Left forelimb (tissue), 1 donor: ENCODE measurements at regions not wholly inside any gene's neighbourhood (a gene's known extent, or its start where the extent isn't known, plus 50 kb on each side); places are given as distances from the start of the nearest gene placed in this dataset.

Experiments used
- DNase-seq: peaks from one replicate; pipeline ENCODE4 v3.0.0-alpha.2; 2018; ENCODE audit warnings: low spot score

DNA sequence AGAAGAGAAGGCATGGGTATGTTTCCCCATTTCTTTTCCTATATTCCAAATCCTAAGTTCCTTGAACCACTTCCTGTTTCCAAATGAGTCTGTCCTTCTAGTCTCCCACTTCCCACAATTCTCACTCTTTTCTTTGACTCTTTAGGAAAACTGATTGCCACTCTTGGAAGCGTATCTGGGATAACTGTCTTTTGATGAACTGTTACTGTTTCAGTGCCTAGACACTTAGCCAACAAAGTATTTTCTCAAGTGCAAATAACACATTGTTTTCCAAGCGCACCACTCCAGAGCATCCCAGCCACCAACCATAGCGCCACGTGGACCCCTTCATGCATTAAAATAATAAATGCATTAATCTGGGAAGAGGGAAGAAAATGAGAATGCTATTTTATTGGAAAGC, 342.8 kb downstream of the MTX2 start:
- DNase-seq = no peak

DNA sequence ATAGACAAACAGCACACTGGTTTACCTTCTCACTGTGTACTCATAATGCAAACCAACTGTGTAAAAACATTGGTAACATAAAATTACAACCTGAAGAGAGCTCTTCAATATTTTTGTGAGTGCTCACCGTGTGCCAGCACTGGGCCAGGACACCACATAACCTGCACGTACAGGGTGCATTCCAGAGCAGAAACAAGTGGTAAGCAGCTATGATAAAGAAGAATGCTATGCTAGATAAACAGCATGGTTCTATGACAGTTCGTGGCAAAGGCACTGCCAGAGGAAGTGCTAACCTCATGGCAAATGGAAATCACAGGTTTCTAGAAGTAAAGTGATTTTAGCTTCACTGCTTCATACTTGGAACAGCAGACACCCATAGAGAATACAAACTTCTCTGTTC, 343.5 kb downstream of the MTX2 start:
- no peak for DNase-seq

DNA sequence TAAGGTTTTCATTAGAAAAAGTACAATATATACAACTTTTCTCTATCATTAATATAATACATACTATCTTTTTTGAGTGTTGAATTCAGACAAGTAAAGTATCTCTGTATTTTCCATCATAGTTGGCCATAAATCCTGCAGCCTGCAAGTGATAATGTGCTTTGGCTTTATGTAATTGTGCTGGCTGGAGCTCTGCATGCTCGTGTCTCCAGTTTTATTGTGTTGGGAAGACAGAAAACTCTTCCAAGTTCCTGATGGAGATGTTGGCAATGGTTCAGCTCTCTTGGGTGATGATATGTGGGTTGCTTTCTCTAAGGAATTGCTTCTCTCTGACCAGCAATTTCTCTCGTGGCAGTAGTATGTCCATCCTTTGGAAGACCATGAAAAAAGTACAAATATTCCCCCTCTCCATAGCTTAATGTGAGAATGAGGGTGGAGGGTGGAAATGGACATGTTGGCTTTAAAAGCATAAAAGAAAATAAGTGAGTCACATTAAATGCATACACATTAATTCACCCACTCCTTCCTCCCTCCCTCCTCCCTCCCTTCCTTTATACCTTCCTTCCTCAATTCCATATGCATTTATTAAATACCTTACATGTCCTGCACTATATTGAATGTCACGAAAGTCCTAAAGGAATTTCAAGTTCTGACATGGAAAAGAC, 344.2 kb downstream of the MTX2 start:
- DNase-seq = no peak

DNA sequence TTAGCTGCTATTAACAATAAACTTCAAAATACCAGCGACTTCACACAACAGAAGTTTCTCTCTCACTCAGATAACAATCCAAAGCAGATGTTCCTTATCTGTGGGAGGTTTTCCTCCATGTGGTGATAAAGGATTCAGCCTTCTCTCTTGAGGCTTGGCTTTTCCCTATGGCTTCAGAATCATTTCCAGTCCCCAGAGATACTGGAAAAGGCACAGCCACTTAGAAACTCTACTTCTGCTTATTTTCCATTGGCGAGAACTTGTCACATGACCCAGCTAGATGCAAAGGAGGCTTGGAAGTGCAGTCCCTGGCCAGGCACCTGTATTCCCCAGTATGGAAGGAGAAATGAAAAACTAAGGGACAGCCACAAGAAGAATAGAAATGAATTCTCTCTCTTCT, 344.8 kb downstream of the MTX2 start:
- no peak for DNase-seq

DNA sequence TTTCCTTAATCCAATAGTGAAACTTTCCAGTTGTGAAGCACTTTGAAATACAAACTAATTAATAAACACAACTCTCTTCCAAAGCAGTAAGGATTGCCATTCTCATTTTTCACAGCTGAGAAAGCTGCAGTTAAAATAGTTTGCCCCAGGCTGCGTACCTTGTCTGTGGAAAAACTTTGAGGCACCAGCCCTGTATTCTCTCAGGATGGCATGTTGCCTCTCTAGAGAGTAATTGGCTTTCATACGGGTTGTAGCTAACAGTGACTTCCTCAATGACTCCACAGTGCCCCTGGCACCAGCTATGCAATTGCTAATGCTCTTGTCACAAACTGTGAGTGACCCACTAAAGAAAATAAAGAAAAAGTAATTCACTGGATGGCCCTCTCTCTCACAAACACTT, 345.7 kb downstream of the MTX2 start:
- DNase-seq = no peak

DNA sequence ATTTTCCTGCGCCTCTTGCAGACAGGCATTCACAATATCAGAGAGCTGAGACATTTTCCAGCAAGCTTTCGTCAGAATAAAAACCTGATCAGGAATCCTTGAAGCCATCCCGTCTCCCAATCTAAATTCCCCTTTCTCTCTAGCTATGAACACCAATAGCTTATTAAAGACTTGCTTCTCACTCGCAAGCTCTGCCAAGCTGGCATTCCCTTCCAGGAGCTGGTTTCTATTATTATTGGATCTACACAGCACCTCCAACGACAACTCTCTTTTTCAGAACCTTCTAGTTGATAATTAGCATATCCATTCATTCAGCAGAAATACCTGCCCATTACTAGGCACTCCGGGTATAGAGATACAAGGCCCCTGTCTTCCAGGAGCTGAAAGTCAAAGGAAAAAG, 350.3 kb downstream of the MTX2 start:
- DNase-seq = no peak

DNA sequence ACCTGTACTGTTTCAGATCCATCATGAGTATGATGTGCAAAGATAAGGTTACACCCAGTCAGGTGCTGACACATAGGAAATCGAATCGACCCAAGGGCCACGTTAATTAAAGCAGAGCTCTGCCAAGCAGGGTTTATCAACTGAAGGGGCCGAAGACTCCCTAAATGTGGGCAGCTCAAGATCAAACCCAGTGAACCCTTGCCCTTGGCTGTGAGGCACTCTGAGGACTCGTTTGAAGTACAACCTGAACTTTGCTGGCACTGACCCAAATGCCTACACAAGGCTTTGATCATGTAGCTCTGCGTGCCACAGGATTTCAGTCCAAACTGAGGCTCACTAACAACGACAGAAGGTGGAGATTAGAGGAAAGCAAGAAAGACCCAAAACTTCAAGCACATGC, 352.1 kb downstream of the MTX2 start:
- DNase-seq = no peak

DNA sequence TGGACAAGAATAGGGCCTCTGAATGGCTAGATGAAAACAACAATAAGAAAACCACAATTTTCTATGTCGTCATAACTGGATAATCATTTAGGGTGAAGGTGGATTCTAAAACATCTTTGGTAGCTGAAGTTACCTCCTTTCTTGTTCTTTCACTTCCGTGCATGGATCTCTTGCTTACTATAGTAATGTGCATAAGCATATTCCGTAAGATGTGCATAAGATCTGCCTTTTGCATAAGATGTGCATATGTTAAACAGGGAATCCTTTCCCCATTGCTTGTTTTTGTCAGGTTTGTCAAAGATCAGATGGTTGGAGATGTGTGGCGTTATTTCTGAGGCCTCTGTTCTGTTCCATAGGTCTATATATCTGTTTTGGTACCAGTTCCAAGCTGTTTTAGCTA, 353.6 kb downstream of the MTX2 start:
- no peak for DNase-seq

DNA sequence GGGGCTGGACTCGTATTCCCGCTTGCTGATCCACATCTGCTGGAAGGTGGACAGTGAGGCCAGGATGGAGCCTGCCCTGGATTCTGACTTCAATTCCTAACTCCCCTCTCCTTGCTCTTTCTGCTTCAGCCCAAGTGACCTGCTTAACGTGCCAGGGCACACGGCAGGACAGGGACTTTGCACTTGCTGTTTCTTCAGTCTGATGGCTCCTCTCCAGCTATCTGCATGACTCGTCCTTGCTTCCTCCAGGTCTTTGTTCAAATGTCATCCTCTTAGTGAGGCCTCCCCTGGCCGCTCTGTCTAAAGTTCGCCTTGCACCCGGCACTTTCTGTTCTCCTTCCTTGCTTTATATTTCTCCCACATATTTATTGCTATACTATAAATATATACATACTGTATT, 357.6 kb downstream of the MTX2 start:
- no peak for DNase-seq

DNA sequence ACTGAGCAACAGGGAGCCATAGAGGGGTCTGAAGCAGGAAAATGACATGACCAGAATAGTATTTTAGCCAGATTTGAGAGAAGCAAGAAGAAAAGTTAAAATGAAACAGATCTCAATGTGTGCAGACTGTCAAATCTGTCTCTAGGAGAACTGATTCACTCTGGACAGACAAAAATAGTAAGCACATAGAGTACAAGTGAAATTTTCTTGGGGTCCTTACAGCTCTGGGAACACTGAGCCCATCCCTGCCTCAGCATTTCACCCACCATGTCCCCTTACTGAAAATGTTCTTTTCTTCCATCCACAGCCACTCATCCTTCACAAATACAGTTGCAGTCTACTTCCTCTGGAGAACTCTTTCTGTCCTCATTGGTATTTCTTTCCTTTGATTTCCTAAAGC, 359.2 kb downstream of the MTX2 start:
- no peak for DNase-seq

DNA sequence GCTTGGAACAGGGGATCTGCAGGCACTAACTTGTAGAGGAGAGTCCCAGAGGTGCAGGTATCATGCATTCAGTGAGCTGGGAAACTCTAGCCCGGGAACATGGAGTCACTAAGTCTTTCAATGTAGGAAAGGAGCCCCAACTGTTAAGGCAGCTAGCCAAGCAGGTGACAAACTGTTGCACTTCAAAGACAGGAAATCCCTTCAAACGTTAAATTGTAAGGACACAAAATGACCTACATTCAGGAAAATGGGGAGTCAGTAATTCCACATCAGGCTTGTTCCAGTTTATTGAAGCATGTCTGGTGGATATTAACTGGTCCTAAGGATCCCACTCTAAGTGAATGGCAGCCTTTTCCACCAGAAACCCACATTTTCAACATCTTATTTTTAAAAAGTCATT, 364.5 kb downstream of the MTX2 start:
- no peak for DNase-seq

DNA sequence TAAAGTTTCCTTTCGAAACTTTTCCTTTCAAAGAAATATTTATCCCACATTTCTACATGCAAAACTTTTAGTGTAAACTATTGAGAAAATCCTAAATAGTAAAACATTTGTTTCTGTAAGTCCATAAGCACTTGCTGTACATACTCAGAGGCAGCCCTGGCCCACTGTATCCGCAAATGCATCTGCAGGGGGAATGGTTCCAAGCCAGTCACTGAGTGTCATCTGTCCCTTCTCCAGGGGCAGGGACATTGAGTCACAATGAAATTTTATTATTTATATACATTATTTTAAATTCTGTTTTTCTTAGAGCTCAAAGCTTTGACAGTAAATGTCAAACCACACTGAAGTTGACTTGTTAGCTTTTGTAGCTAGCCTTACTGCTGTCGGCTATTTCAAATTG, 367.2 kb downstream of the MTX2 start:
- DNase-seq = no peak

DNA sequence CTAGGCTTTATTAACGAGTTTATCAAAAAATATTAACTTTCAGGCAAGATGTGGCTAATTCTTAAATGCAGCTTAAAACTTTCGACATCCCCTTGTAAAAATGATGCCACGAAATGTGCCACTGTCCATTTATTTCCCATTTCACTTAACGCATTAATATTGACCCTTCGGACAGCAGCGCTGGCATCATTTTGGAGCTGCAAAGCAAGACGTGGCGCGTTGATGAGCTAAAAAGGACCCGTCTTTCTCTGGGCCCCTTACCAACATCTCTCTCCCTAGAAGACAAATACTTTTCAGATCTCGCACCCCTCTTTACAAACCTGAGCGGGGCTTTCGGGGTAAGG, 367.9 kb downstream of the MTX2 start:
- DNase-seq = no peak

DNA sequence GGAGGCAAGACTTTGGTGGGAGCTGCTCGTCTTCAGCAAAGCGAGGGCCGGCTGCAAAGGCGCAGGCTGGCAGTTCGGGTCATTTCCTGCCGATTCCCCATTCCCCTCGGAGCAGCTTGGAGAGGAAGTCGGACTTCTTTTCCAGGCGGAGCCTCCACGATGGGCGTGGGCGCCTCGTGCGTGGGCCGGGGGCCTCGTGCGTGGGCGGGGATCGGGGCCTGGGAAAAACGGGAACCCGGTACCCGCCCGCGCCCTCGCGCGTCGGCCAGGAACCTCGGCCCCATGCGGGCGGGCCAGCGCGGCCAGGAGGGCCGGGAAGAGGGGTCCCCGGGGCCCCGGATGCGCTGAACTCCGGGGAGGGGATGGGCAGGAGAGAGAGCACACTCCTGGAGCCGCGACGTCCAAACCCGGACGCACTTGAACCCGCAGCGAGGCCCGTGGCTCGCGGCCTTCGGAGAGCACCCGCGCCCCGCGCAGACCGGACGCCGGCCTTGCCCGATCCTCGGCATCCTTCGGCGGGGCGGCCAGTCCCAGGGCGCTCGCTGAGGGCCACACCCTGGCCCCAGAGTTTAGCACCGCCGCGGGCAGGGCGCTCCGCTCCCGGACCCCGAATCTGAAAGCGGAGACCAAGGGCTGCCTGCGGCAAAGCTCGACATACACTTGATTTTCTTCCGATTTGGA, 368.4 kb downstream of the MTX2 start:
- peak; percentile 86 for DNase-seq

DNA sequence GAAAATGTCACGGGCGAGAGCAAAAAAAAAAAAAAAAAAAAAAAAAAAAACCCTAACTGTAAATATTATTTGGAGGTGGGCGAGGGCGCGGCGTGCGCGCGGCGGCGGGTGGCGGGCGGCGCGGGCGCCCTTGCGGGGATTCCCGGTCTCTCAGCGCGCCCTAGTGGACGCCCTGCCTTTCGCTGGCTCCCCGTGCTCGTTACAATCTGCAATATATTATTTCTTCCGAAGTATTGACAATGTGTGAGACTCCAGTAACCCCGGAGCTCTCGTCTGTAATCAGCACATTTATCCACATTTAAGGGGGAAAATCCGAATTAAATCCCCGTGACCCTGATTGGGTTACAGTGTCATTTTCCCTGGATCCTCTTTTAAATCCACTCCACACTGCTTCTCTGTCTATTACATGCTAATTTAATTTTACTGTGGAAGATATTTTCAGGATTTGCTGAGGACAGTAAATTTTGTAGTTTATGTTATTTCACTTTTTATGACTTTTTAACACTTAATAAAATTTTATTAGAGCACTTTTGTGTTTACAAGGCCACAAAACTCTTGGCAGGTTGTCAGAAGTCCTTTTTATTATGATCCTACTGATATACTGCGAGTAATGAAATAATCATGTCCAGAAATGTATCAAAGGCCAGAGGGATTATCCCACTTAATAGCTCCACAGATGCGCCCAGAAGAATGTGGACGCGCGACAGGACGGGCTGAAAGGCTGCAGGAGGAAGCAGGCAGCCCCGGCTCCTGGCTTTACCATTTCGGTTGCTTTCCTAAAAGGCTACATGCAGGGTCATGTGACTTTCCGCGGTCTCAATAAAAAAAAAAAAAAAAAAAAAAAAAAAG, 369.1 kb downstream of the MTX2 start:
- DNase-seq = peak; percentile 85

DNA sequence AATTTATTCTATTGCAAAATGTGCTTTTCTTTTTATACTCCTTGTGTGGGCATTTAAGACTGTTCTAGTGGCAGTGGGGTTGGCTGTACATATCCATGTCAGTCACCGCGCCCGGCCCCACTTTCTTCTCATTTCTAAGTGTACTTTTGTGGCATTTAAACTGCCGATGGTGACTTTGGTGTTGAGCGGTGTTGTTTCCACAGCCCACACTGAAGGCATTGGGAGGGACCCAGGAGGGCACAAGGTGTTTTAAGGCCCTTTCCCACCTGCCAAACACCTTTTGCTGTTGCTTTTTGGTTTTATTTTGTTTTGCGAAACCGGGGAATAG, 369.7 kb downstream of the MTX2 start:
- no peak for DNase-seq

DNA sequence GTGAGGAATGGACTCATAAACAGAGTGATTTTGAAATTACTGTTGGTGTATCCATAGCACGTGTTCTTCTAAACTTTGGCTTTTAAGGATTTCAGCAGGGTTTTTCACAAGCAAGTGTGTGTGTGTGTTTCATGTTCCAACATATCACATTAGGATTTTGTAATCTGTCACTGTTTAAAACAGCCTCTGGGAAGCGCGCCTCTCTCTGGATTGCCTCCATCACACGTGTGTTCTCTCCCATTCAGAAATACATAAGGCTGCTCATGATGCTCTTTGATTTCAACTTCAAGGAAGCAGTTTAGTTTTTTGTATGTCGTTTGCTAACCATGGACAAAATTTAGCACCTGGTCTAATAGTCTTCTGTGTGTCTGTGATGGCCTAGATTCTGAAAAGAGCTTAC, 370.4 kb downstream of the MTX2 start:
- DNase-seq = no peak

DNA sequence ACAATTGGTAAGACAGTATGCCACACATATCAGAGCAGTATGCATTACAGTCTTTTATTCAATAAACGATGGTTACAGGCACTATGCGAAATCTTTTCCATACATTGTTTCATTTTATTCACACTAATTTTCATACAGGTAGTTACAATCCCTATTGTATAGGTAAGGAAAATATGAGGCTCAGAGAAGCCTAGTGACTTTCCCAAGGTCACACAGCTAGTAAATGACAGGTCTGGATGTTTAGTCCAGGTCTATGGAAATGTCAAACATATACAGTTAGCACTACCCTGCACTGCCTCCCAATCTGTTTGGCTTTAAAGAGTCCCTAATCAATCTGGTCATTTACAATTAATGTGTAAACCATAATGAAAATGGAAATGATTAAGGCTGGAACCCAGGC, 372.2 kb downstream of the MTX2 start:
- DNase-seq = no peak

DNA sequence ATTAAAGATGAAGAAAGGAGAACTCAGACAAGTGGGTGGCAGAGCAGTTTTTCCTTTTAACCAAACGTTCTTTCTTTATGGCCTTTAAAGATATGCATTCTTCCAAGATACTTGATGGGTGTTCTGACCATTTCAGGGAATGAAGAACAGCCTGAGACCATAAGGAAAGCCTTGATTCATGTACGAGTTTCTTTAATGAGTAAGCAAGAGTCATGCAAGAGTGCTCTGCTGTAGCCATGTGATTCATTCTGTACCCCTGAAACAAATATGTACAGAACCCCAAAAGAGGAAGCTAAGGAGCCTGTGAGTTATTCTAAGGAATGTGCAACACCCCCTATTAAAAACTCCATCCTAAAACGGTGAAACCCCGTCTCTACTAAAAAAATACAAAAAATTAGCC, 372.8 kb downstream of the MTX2 start:
- no peak for DNase-seq

DNA sequence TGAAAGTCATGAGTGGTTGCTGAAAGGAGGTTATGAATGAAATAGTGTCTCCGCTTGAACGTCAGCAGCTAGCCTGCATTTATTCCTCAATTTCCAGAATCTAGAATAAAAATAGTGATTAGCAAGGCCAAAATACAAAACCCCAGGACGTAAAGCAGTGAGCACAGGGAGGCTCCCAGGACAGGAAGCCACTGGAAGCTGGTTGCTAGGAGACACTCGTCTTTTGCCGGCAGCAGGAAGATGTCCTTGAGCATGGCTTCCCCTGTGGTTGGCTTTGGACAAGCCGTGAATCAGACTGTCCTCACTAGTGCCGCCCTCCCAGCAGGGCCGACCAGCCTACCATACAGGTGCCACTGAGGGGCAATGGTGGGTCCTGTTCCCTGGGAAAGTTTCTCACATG, 374.4 kb downstream of the MTX2 start:
- no peak for DNase-seq

DNA sequence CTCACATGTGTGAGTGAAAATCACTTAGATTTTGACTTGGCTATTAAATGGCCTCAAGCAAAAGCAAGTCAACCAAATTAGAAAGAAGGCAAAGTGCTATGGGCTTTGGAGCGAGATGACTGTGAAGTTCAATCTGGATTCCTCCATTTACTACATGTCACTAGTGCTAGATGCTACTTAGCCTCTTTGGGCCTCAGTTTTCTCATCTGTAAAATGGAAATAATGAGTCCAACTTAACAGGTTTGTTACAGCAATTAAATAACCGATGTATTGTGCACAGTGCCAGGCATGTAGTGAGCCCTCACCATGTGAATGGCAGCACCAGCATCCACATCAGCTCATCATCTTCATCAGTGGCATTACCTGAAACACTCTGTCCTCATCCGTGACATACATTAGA, 376.3 kb downstream of the MTX2 start:
- no peak for DNase-seq

DNA sequence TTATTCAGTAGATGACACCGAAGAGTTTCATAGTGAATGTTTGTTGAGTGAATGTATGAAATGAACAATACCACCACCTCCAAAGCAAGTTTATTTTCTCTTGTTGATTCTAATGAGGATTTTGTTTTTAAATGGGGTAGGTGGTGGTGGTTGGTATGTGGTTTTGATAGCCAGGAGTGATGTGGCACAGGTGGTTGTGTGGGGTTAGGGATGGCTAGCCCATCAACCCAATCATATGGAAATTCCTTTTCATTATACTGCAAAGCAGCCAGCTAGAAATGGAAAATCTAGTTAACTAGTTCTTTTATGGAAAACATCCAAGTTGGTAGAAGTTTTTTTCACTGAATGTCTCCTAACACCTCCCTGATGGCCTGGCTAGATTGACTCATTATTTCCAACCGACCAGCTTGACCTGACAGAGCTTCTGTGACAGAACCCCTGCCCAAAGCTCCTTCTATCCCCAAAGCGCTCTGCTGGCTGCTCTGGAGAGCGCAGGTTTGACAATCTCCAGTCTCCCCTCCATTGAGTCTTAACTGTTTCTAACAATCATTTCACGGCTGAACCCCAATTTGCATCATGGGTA, 376.9 kb downstream of the MTX2 start:
- no peak for DNase-seq
